Dendritic cell treated with granulocyte-macrophage colony-stimulating factor and Interleukin-4, amounts not matched to agents 40 ng/mL and 50 ng/mL, for 4 days (primary cell): ENCODE measurements at regions not wholly inside any gene's neighbourhood (a gene's known extent, or its start where the extent isn't known, plus 50 kb on each side); places are given as distances from the start of the nearest gene placed in this dataset.

Experiments used
- H3K27ac Mint-ChIP-seq: one replicate; pipeline ENCODE4 v1.8.0; 2022; ENCODE audit warnings: mild to moderate bottlenecking, mixed read lengths
- H3K27me3 Mint-ChIP-seq: one replicate; pipeline ENCODE4 v1.8.0; 2022; ENCODE audit warnings: mild to moderate bottlenecking, mixed read lengths
- H3K36me3 Mint-ChIP-seq: one replicate; pipeline ENCODE4 v1.8.0; 2022; ENCODE audit warnings: low read depth, mixed read lengths
- H3K4me1 Mint-ChIP-seq: one replicate; pipeline ENCODE4 v1.8.0; 2022; ENCODE audit warnings: low read depth, mixed read lengths
- H3K4me3 Mint-ChIP-seq: one replicate; pipeline ENCODE4 v1.8.0; 2022; ENCODE audit warnings: mild to moderate bottlenecking, moderate library complexity, mixed read lengths
- H3K9me3 Mint-ChIP-seq: one replicate; pipeline ENCODE4 v1.8.0; 2022; ENCODE audit warnings: mixed read lengths
- intact Hi-C: fragments of 100-400 bp; cut with micrococcal nuclease; formaldehyde crosslinking; loops from one replicate; pipeline ENCODE4 v1.15.0; 2022

DNA sequence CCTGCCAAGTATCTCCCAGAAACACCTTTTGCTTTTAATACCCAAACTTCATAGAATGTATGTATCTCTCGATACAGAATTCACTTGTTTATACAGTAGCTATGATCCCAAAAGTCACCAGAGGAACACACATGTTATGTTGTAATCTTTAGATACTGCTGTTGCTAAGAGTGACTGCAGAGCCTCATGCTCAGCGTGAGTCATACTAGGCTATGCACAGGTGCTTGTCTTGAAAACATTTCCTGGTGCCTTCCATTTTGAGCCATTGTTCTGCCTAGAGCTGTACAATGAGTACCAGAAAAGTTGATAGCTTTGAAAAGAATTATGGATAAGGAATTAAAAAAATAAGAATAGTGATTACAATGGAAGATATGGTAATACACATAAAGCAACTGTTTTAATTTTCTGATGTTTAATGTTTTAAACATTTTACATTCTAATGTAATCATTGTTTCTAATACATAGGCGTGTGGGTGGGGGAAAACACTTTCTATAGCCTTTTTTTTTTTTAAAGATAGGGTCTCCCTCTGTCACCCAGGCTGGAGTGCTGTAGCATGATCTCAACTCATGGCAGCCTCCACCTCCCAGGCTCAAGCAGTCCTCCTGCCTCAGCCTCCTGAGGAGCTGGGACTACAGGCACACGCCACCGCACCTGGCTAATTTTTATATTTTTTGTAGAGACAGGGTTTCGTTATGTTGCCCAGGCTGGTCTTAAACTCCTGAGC lies 79.4 kb downstream of the CD24 start:
- Mint-ChIP-seq H3K4me3 (no peak overlapping the region), H3K36me3 (no peaks in the 10 kb centered on the region), H3K27me3 (peaks cover 4% of the 10 kb centered on the region), H3K27ac (no peak overlapping the region), H3K9me3 (no peaks in the 10 kb centered on the region), H3K4me1 (peaks cover 3% of the 10 kb centered on the region)
- intact Hi-C loops, result no loop called here

DNA sequence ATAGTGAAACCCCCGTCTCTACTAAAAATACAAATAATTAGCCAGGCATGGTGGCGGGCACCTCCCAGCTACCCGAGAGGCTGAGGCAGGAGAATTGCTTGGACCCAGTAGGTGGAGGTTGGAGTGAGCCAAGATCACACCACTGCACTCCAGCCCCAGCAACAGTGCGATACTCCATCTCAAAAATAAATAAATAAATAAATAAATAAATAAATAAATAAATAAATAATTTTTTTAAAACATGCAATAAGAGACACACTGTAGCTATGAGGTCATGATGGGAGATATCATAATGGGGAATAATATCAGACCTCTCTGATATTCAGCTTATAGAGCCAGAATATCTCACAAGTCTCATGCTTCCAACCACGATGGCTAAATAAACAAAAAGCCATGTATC lies 82.3 kb downstream of the CD24 start:
- H3K9me3 Mint-ChIP-seq, result peaks cover 8% of the 10 kb centered on the region
- H3K4me1 Mint-ChIP-seq, result peaks cover 19% of the 10 kb centered on the region
- H3K4me3 Mint-ChIP-seq, result no peak overlapping the region
- no peaks in the 10 kb centered on the region for H3K36me3 Mint-ChIP-seq
- H3K27ac Mint-ChIP-seq, result no peak overlapping the region
- intact Hi-C loops, result no loop called here
- H3K27me3 Mint-ChIP-seq, result peaks cover 6% of the 10 kb centered on the region

- intact Hi-C loops, result no loop called here
- Mint-ChIP-seq H3K9me3 (peaks cover 8% of the 10 kb centered on the region), H3K36me3 (no peaks in the 10 kb centered on the region), H3K27me3 (peaks cover 11% of the 10 kb centered on the region), H3K4me1 (peaks cover 19% of the 10 kb centered on the region), H3K4me3 (no peak overlapping the region), H3K27ac (no peak overlapping the region)
Measured at GRCh38 chr6:106890447-106890846, 84.1 kb downstream of the CD24 start.

DNA sequence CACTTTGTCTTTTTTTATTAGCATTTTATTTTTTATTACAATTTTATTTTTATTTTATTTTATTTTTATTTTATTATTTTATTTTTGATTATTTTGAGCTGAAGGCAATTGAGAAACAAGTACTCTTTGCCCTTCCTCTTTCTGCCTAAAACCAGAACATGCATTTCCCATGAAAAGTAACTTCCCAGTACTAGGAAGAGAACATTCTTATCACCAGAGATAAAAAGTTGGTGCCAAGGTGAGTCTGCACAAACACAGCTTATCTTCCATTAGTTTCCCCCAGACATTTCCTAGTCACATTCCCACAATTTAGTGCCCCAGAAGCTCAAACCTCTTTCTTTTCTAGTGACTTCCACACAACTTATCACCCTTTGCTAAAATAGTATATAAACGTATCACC lies 84.8 kb downstream of the CD24 start:
- Mint-ChIP-seq H3K27ac (no peak overlapping the region), H3K4me1 (peaks cover 19% of the 10 kb centered on the region), H3K9me3 (peaks cover 8% of the 10 kb centered on the region), H3K27me3 (peaks cover 12% of the 10 kb centered on the region), H3K36me3 (no peaks in the 10 kb centered on the region), H3K4me3 (no peak overlapping the region)
- intact Hi-C loops, result no loop called here

- intact Hi-C loops, result no loop called here
Measured at GRCh38 chr6:106886922-106887797, 87.4 kb downstream of the CD24 start.

GRCh38 chr6:106886081-106886843 lies 88.3 kb downstream of the CD24 start:
- peaks cover 19% of the 10 kb centered on the region for H3K4me1 Mint-ChIP-seq
- H3K9me3 Mint-ChIP-seq, result peaks cover 8% of the 10 kb centered on the region
- H3K36me3 Mint-ChIP-seq, result no peaks in the 10 kb centered on the region
- intact Hi-C loops, result no loop called here
- H3K27ac Mint-ChIP-seq, result no peak overlapping the region
- peaks cover 11% of the 10 kb centered on the region for H3K27me3 Mint-ChIP-seq
- H3K4me3 Mint-ChIP-seq, result no peak overlapping the region

More at GRCh38 chr6:106886922-106887797, 87.4 kb downstream of the CD24 start:
- Mint-ChIP-seq H3K4me3 (no peak overlapping the region), H3K4me1 (peaks cover 19% of the 10 kb centered on the region), H3K36me3 (no peaks in the 10 kb centered on the region), H3K27ac (no peak overlapping the region), H3K27me3 (peaks cover 11% of the 10 kb centered on the region), H3K9me3 (peaks cover 8% of the 10 kb centered on the region)

DNA sequence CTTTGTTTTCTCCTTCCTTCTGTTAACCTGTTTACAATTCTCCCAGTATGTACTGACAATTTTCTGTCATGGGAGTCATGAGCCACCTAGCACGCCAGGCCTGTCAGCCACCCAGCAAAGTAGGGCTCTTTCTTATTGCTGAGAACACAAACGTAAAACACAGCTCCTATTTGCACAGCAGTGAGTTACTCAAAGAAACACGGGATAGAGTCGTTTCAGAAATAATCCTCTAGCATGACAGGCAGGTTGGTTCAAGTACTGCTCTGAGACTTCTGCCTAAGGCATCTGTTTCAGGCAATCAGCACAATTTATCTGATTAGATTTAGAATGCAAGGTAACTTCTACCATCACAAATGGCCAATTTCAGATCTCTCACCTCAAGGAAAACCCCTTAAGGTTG lies 88.8 kb downstream of the CD24 start:
- H3K9me3 Mint-ChIP-seq, result peaks cover 8% of the 10 kb centered on the region
- peaks cover 13% of the 10 kb centered on the region for H3K27me3 Mint-ChIP-seq
- H3K4me3 Mint-ChIP-seq, result no peak overlapping the region
- H3K4me1 Mint-ChIP-seq, result peaks cover 19% of the 10 kb centered on the region
- intact Hi-C loops, result no loop called here
- H3K27ac Mint-ChIP-seq, result no peak overlapping the region
- no peaks in the 10 kb centered on the region for H3K36me3 Mint-ChIP-seq

GRCh38 chr6:106884576-106884975 lies 90.0 kb downstream of the CD24 start:
- no peaks in the 10 kb centered on the region for H3K36me3 Mint-ChIP-seq
- H3K9me3 Mint-ChIP-seq, result peaks cover 8% of the 10 kb centered on the region
- no peak overlapping the region for H3K27ac Mint-ChIP-seq
- peaks cover 10% of the 10 kb centered on the region for H3K4me1 Mint-ChIP-seq
- intact Hi-C loops, result no loop called here
- peaks cover 12% of the 10 kb centered on the region for H3K27me3 Mint-ChIP-seq
- no peak overlapping the region for H3K4me3 Mint-ChIP-seq

- Mint-ChIP-seq H3K27me3 (peaks cover 12% of the 10 kb centered on the region), H3K4me1 (peaks cover 8% of the 10 kb centered on the region), H3K4me3 (no peak overlapping the region), H3K36me3 (no peaks in the 10 kb centered on the region), H3K9me3 (peaks cover 8% of the 10 kb centered on the region), H3K27ac (no peak overlapping the region)
- intact Hi-C loops, result no loop called here
Measured at GRCh38 chr6:106883808-106884262, 90.7 kb downstream of the CD24 start.

DNA sequence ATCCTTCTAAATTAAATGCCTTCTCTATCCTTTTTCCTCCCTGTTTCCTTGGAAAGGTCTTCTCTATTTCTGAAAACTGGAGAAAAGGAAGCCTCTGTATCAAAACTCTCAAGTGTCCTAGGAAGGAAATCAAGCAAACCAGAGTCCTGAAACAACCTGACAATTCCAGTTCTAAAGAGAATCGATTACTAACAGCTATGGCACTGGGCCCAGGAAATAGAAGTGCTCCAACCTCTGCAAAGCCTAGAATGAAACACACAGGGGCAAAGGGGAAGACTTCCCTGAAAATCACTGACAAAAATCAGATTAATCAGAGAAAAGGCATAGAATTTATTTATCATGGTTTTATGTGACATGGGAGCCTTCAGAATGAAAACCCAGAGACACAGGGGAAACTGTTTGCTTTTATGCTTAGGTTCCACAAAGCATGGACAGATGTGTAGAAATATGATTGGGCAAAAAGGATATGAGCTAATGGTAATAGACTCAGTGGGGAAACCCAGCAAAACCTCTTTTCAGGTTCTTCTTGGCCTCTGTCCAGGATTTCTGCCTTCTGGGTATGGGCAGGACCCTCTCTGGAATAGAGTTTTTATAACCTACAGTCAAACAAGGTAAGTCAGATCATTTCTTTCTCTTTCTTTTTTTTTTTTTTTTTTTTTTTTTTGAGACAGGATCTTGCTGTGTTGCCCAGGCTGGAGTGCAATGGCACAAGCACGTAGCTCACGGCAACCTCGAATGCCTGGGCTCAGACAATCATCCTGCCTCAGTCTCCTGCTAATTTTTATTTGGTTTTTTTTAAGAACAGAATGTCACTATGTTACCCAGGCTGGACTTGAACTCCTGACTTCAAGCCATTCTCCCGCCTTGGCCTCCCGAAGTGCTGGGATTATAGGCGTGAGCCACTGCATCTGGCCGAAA lies 91.7 kb downstream of the CD24 start:
- no peaks in the 10 kb centered on the region for H3K36me3 Mint-ChIP-seq
- H3K27me3 Mint-ChIP-seq, result peaks cover 10% of the 10 kb centered on the region
- intact Hi-C loops, result no loop called here
- no peak overlapping the region for H3K27ac Mint-ChIP-seq
- H3K4me1 Mint-ChIP-seq, result no peaks in the 10 kb centered on the region
- H3K4me3 Mint-ChIP-seq, result no peak overlapping the region
- no peaks in the 10 kb centered on the region for H3K9me3 Mint-ChIP-seq

DNA sequence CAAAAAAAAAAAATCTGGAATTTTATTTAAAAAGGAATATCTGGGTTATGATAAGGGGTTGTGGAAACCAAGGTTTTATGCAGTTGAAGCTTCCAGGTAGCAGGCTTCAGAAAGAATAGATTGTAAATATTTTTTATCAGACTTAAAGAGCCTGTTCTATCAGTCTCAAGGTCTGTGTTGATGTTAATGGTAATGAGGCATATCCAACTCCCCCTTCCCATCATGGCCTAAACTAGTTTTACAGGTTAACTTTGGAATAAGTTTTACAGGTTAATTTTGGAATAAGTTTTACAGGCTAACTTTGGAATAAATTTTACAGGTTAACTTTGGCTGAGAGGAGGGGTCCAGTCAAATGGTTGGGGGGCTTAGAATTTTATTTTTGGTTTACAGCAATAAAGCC lies 92.4 kb downstream of the CD24 start:
- Mint-ChIP-seq H3K27ac (no peak overlapping the region), H3K9me3 (no peaks in the 10 kb centered on the region), H3K27me3 (peaks cover 9% of the 10 kb centered on the region), H3K4me1 (no peaks in the 10 kb centered on the region), H3K4me3 (no peak overlapping the region), H3K36me3 (no peaks in the 10 kb centered on the region)
- intact Hi-C loops, result no loop called here

DNA sequence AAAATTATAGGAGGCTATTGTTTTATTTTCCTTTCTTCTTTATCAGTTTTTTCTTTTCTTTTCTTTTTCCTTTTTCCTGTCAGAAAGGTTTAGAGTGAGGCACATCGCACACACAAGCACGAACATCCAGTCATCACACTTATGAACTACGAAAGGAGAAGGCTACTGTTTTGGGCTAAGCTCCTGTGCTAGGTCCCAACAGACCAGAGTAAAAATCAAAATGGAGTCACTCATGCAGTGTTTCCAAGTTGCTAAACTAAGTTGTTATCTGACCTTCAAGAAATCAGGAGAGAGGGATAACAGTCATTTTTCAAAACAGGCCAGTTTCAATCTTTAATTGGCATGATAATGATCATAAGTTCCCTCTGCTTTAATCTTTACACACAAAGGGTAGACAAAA lies 93.6 kb downstream of the CD24 start:
- Mint-ChIP-seq H3K4me3 (no peak overlapping the region), H3K4me1 (no peaks in the 10 kb centered on the region), H3K27me3 (peaks cover 8% of the 10 kb centered on the region), H3K27ac (no peak overlapping the region), H3K36me3 (no peaks in the 10 kb centered on the region), H3K9me3 (no peaks in the 10 kb centered on the region)
- intact Hi-C loops, result no loop called here

DNA sequence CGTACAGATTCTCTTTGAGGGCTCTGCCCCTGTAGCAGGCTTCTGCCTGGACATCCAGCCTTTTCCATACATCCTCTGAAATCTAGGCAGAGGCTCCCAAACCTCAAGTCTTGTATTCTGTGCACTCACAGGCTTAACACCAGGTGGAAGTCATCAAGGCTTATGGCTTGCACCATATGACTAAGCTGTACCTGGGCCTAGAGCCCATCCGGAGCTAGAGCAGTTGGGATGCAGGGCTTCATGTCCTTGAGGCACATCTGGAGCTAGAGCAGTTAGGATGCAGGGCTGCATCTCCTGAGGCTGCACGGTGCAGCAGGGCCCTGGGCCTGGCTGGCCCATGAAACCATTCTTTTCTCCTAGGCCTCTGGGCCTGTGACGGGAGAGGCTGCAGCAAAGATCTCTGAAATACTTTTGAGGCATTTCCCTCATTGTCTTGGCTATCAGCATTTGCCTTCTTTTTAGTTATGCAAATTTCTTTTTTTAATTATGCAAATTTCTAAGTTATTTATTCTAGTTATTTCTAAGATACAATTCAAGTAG lies 98.7 kb downstream of the CD24 start:
- Mint-ChIP-seq H3K36me3 (no peaks in the 10 kb centered on the region), H3K4me1 (no peaks in the 10 kb centered on the region), H3K27ac (no peak overlapping the region), H3K4me3 (no peak overlapping the region), H3K27me3 (peaks cover under 1% of the 10 kb centered on the region), H3K9me3 (no peaks in the 10 kb centered on the region)
- intact Hi-C loops, result no loop called here
